ENCODE measurements at regions not wholly inside any gene's neighbourhood (a gene's known extent, or its start where the extent isn't known, plus 50 kb on each side); places are given as distances from the start of the nearest gene placed in this dataset.

- Histone ChIP-seq H3K27me3 (ENCODE audit: control insufficient read depth, insufficient read depth, low read length) (no peaks in the 10 kb centered on the region), H3K4me3 (ENCODE audit: low read depth, low read length) (no peak overlapping the region), H3K36me3 (ENCODE audit: control insufficient read depth, insufficient read depth, low read length) (no peaks in the 10 kb centered on the region)
- DNase-seq (ENCODE audit: low read depth) = no peak
- no peak for TF ChIP-seq CTCF (IDR thresholded peaks at IDR 0.05; ENCODE audit: insufficient read depth, low read length, poor library complexity, severe bottlenecking)
Observed at GRCh38 chr7:136179851-136180721, 202.9 kb upstream of the MTPN start.

- DNase-seq (ENCODE audit: low read depth) = no peak
- H3K36me3 ChIP-seq (ENCODE audit: control insufficient read depth, insufficient read depth, low read length) = no peaks in the 10 kb centered on the region
- no peaks in the 10 kb centered on the region for H3K27me3 ChIP-seq (ENCODE audit: control insufficient read depth, insufficient read depth, low read length)
- H3K4me3 ChIP-seq (ENCODE audit: low read depth, low read length) = no peak overlapping the region
- TF ChIP-seq CTCF (IDR thresholded peaks at IDR 0.05; ENCODE audit: insufficient read depth, low read length, poor library complexity, severe bottlenecking) = no peak
Observed at GRCh38 chr7:136179154-136179553, 202.0 kb upstream of the MTPN start.

- Histone ChIP-seq H3K4me3 (ENCODE audit: low read depth, low read length) (no peak overlapping the region), H3K36me3 (ENCODE audit: control insufficient read depth, insufficient read depth, low read length) (no peaks in the 10 kb centered on the region), H3K27me3 (ENCODE audit: control insufficient read depth, insufficient read depth, low read length) (no peaks in the 10 kb centered on the region)
- no peak for DNase-seq (ENCODE audit: low read depth)
- no peak for TF ChIP-seq CTCF (IDR thresholded peaks at IDR 0.05; ENCODE audit: insufficient read depth, low read length, poor library complexity, severe bottlenecking)
Observed at GRCh38 chr7:136174477-136175125, 197.4 kb upstream of the MTPN start.

GRCh38 chr7:136173874-136174273 is 196.7 kb upstream of the MTPN start:
- TF ChIP-seq CTCF (IDR thresholded peaks at IDR 0.05; ENCODE audit: insufficient read depth, low read length, poor library complexity, severe bottlenecking) = no peak
- DNase-seq (ENCODE audit: low read depth) = no peak
- no peaks in the 10 kb centered on the region for H3K36me3 ChIP-seq (ENCODE audit: control insufficient read depth, insufficient read depth, low read length)

GRCh38 chr7:136171233-136171632 is 194.1 kb upstream of the MTPN start:
- Histone ChIP-seq H3K36me3 (ENCODE audit: control insufficient read depth, insufficient read depth, low read length) (no peaks in the 10 kb centered on the region), H3K27me3 (ENCODE audit: control insufficient read depth, insufficient read depth, low read length) (no peaks in the 10 kb centered on the region), H3K4me3 (ENCODE audit: low read depth, low read length) (no peak overlapping the region)
- TF ChIP-seq CTCF (IDR thresholded peaks at IDR 0.05; ENCODE audit: insufficient read depth, low read length, poor library complexity, severe bottlenecking) = no peak
- no peak for DNase-seq (ENCODE audit: low read depth)

More at GRCh38 chr7:136173874-136174273, 196.7 kb upstream of the MTPN start:
- Histone ChIP-seq H3K27me3 (ENCODE audit: control insufficient read depth, insufficient read depth, low read length) (no peaks in the 10 kb centered on the region), H3K4me3 (ENCODE audit: low read depth, low read length) (no peak overlapping the region)
